ENCODE measurements at regions not wholly inside any gene's neighbourhood (a gene's known extent, or its start where the extent isn't known, plus 50 kb on each side); places are given as distances from the start of the nearest gene placed in this dataset.

DNA sequence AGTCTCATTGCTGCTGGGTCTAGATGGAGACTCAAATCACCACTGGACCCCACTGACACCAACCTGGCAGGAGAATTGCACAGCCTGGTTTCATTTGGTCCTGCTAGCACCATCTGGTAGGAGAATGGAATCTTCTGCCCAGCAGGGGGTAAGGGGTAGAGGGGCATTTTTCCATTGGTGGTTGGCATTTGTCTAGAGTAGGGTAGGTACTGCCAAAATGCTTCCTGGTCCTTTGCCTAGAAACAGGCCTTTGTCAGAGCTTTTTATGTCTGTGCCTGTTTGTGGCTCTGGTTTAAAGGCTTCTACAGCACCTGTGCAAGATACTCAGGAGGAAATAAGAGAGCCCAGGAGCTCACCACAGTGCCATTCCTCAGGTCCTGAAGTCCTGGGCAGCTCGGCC is 121.3 kb downstream of the KCTD12 start:
- no peaks in the 10 kb centered on the region for H4K20me1 ChIP-seq (ENCODE audit: insufficient read depth)
- CTCF ChIA-PET, result no interaction called here
- WGBS (ENCODE audit: low lambda C conversion rate), result 50% methylated on average over 1 of the region's 1 CpG

DNA sequence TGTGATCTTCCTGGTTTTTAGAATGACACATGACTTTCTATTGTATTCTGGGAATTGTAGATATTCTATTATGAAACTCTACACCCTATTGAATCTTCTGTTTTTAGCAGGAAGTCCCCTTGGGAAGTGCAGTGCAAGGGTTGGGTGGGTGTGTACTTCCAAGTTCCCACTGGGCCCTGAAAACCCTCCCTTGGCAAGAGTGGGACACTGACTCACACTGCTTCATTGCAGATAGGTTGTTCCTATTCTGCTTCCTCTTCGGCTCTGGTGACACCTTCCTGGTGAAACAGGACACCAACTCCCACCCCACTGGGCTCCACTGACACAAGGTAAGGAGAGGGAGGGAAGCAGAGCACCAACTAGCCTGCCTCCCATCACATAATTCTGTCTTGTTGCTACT is 121.8 kb downstream of the KCTD12 start:
- no peak for TF ChIP-seq NFIC (IDR thresholded peaks at IDR 0.05; ENCODE audit: borderline replicate concordance)
- CTCF ChIA-PET, result no interaction called here
- peak overlapping the region; percentile 44; the same call in 1 of the 2 replicates for H2AFZ ChIP-seq (ENCODE audit: low read depth)

More for the DNA sequence above, 121.3 kb downstream of the KCTD12 start:
- H3F3A ChIP-seq (replicated peaks; ENCODE audit: insufficient read depth), result no peaks in the 10 kb centered on the region
- TF ChIP-seq YY1 (IDR thresholded peaks at IDR 0.05; ENCODE audit: low read depth) (no peak), FOXM1 (IDR thresholded peaks at IDR 0.05; ENCODE audit: low read depth) (no peak)
- TF ChIP-seq, protein P1, sequence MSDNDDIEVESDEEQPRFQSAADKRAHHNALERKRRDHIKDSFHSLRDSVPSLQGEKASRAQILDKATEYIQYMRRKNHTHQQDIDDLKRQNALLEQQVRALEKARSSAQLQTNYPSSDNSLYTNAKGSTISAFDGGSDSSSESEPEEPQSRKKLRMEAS (IDR thresholded peaks at IDR 0.05; ENCODE audit: low read depth), result no peak
- H3K4me2 ChIP-seq, result no peak overlapping the region
- POLR2A ChIA-PET, result no interaction called here
- no peak overlapping the region for H3K4me3 ChIP-seq (ENCODE audit: low read depth in 2 of 2, low read length in 1 of 2)
- H3K9ac ChIP-seq, result no peak overlapping the region
- no peaks in the 10 kb centered on the region for H3K36me3 ChIP-seq (replicated peaks in 1 of 2; ENCODE audit: control insufficient read depth in 1 of 2, insufficient read depth in 2 of 2, low read length in 1 of 2)
- no peak overlapping the region for H3K27ac ChIP-seq (ENCODE audit: low read depth in 2 of 2, low read length in 1 of 2)
- H3K79me2 ChIP-seq (ENCODE audit: insufficient read depth), result no peaks in the 10 kb centered on the region
- DNase-seq, result no peak
- peaks cover 0 to under 1% of the 10 kb centered on the region in 2 experiments; a peak in 2 of 4 replicates for H3K4me1 ChIP-seq (ENCODE audit: control insufficient read depth in 1 of 2, insufficient read depth in 2 of 2, low read depth in 1 of 2, low read length in 1 of 2)
- H3K9me2 ChIP-seq, result no peaks in the 10 kb centered on the region
- H3K27me3 ChIP-seq (ENCODE audit: insufficient read depth), result no peaks in the 10 kb centered on the region
- H2AFZ ChIP-seq (ENCODE audit: low read depth), result no peak overlapping the region
- H3K9me3 ChIP-seq, result no peaks in the 10 kb centered on the region

DNA sequence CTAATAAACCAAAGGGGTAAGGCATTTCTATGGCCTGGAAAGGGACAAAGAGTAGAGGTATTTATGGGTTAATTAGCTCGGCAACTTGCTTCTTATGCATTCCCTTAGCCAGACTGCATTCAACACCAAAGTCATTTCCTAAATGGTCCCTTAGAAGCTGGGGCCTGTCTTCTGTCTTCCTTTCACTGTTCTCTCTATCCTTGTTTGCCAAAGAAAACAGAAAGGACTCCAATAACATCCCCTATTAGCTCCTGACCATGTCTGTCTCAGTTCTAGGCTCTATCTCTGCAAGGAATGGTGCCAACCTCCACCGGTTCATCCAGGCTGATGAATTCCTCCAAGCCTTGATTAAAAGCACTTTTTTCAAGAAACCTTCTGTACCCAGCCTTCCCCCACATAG is 123.5 kb downstream of the KCTD12 start:
- ChIA-PET CTCF (interaction anchor here (0.6 to 1.8 kb wide), 2 partner anchors 86 to 122 kb away, joined by 3 to 5 read pairs; no protein-coding TSS in a partner anchor), POLR2A (no interaction called here)
- H3K27me3 ChIP-seq (ENCODE audit: insufficient read depth), result no peaks in the 10 kb centered on the region
- H3K4me3 ChIP-seq (ENCODE audit: low read depth in 2 of 2, low read length in 1 of 2), result no peak overlapping the region
- no peak overlapping the region; a peak in 1 of 4 replicates for H3K27ac ChIP-seq (ENCODE audit: low read depth in 2 of 2, low read length in 1 of 2)
- H3K79me2 ChIP-seq (ENCODE audit: insufficient read depth), result no peaks in the 10 kb centered on the region
- no peaks in the 10 kb centered on the region for H3F3A ChIP-seq (replicated peaks; ENCODE audit: insufficient read depth)
- peaks cover 0 to 16% of the 10 kb centered on the region in 2 experiments; a peak in 2 of 4 replicates for H3K4me1 ChIP-seq (ENCODE audit: control insufficient read depth in 1 of 2, insufficient read depth in 2 of 2, low read depth in 1 of 2, low read length in 1 of 2)
- no peak for TF ChIP-seq GATA2 (CRISPR knock-in tag; IDR thresholded peaks at IDR 0.05)
- no peak for TF ChIP-seq SMC3 (IDR thresholded peaks at IDR 0.05; ENCODE audit: low read depth, low read length)
- no peak for TF ChIP-seq FOXJ3 (CRISPR knock-in tag; IDR thresholded peaks at IDR 0.05)
- no peak for TF ChIP-seq NFIC (IDR thresholded peaks at IDR 0.05; ENCODE audit: borderline replicate concordance)
- no peak for TF ChIP-seq SIN3A (IDR thresholded peaks at IDR 0.05; ENCODE audit: borderline replicate concordance, low read depth, low read length)
- no peak for TF ChIP-seq RFX5 (IDR thresholded peaks at IDR 0.05; ENCODE audit: low read length)
- no peak for TF ChIP-seq NRF1 (IDR thresholded peaks at IDR 0.05; ENCODE audit: low read depth, low read length)
- TF ChIP-seq TCF12 (IDR thresholded peaks at IDR 0.05), result no peak
- no peak for TF ChIP-seq EP300 (IDR thresholded peaks at IDR 0.05; ENCODE audit: borderline replicate concordance in 1 of 2, low read depth in 1 of 2, low read length in 1 of 2)
- H3K9me2 ChIP-seq, result no peaks in the 10 kb centered on the region
- H3K9ac ChIP-seq, result no peak overlapping the region
- H2AFZ ChIP-seq (ENCODE audit: low read depth), result no peak overlapping the region
- no peak overlapping the region for H3K4me2 ChIP-seq
- DNase-seq, result no peak
- 31% methylated on average over 2 of the region's 2 CpGs for WGBS (ENCODE audit: low lambda C conversion rate)
- no peaks in the 10 kb centered on the region for H3K36me3 ChIP-seq (replicated peaks in 1 of 2; ENCODE audit: control insufficient read depth in 1 of 2, insufficient read depth in 2 of 2, low read length in 1 of 2)
- H3K9me3 ChIP-seq, result no peaks in the 10 kb centered on the region
- no peaks in the 10 kb centered on the region for H4K20me1 ChIP-seq (ENCODE audit: insufficient read depth)

More for the DNA sequence above, 121.8 kb downstream of the KCTD12 start:
- no peak overlapping the region for H3K4me2 ChIP-seq
- no peaks in the 10 kb centered on the region for H3K27me3 ChIP-seq (ENCODE audit: insufficient read depth)
- no peak overlapping the region for H3K4me3 ChIP-seq (ENCODE audit: low read depth in 2 of 2, low read length in 1 of 2)
- H3K9me2 ChIP-seq, result no peaks in the 10 kb centered on the region
- H3F3A ChIP-seq (replicated peaks; ENCODE audit: insufficient read depth), result no peaks in the 10 kb centered on the region
- WGBS (ENCODE audit: low lambda C conversion rate), result 57% methylated on average over 1 of the region's 1 CpG
- H3K36me3 ChIP-seq (replicated peaks in 1 of 2; ENCODE audit: control insufficient read depth in 1 of 2, insufficient read depth in 2 of 2, low read length in 1 of 2), result no peaks in the 10 kb centered on the region
- no peak overlapping the region for H3K9ac ChIP-seq
- H4K20me1 ChIP-seq (ENCODE audit: insufficient read depth), result no peaks in the 10 kb centered on the region
- H3K27ac ChIP-seq (ENCODE audit: low read depth in 2 of 2, low read length in 1 of 2), result no peak overlapping the region
- H3K4me1 ChIP-seq (ENCODE audit: control insufficient read depth in 1 of 2, insufficient read depth in 2 of 2, low read depth in 1 of 2, low read length in 1 of 2), result peaks cover 0 to 2% of the 10 kb centered on the region in 2 experiments; a peak in 2 of 4 replicates
- DNase-seq, result no peak
- no peaks in the 10 kb centered on the region for H3K79me2 ChIP-seq (ENCODE audit: insufficient read depth)
- POLR2A ChIA-PET, result no interaction called here
- no peaks in the 10 kb centered on the region for H3K9me3 ChIP-seq
